AG04449 (cell line): ENCODE measurements at regions not wholly inside any gene's neighbourhood (a gene's known extent, or its start where the extent isn't known, plus 50 kb on each side); places are given as distances from the start of the nearest gene placed in this dataset.

ENCODE experiments used
- CTCF ChIA-PET: fragments of 350-600 bp; formaldehyde crosslinking; extraction: SDS; loops from one replicate; lab custom pipeline; 2021; ENCODE audit warnings: antibody characterized with exemption; lab: Yijun Ruan, JAX
- POLR2A ChIA-PET: fragments of 400-600, 350-600 bp; formaldehyde crosslinking; extraction: SDS; loops from one replicate; lab custom pipeline; 2020; ENCODE audit warnings: antibody characterized with exemption, inconsistent platforms; lab: Yijun Ruan, JAX
- DNase-seq: peaks from one replicate; pipeline ENCODE4 v3.0.0-alpha.2; 2010; ENCODE audit warnings: low read depth, low spot score
- H3K4me3 ChIP-seq: 2 replicates; pipeline ENCODE4 v1.5.1; 2011; ENCODE audit warnings: low read depth, mild to moderate bottlenecking, control low read depth, low read length
- TF ChIP-seq, protein P1 (sequence below): IDR thresholded peaks from one replicate; pipeline ENCODE4 v1.5.1; 2011; ENCODE audit warnings: mild to moderate bottlenecking, moderate library complexity, low read length, control low read depth, inconsistent platforms; ENCODE audit not compliant: insufficient read depth; ENCODE audit errors: missing control alignments

DNA sequence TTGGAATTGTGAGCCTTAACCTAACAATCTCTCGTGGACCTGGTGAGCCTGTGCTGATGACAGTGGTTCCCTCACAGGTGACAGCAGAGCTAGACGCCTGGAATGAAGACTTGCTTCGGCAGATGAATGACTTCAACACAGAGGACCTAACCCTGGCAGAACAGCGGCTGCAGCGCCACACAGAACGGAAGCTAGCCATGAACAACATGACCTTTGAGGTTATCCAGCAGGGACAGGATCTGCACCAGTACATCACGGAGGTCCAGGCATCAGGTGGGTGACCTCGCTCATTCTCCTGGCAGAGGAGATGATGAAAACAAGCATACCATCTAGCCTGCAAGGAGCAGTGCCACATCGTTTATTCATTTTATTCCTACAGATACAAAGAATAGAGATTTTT lies 316.9 kb upstream of the UMPS start:
- CTCF ChIA-PET, result no interaction called here

DNA sequence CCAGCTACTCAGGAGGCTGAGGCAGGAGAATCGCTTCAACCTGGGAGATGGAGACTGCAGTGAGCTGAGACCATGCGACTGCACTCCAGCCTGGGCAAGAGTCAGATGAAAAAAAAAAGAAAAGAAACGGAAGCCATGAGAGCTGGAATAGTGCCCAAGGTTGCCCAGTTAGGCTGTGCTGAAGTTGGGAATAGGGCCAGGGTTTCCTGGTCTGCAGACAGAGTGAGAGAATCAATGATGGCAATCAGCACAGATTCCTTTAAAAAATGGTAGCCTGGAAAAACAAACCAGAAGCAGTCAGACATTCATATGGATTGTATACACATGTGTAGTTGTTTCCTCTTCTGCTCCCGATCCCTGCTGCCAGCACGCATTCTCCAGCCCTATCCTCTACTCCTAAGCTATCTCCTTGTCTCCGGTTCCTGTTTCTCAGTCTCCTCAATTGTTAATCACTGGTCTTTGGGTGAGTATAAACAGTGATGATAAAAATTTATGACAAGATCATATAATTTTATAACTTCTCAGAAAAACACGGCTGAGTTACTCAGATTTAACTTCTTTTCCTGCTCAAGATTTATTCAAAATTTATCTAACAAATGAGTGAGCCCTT lies 316.2 kb upstream of the UMPS start:
- ChIA-PET CTCF (interaction anchor here (1.5 kb wide), 1 partner anchor 14 kb away, joined by 5 read pairs; no protein-coding TSS in a partner anchor), POLR2A (no interaction called here)
- H3K4me3 ChIP-seq, result no peak overlapping the region
- no peak for DNase-seq
- TF ChIP-seq, protein P1, sequence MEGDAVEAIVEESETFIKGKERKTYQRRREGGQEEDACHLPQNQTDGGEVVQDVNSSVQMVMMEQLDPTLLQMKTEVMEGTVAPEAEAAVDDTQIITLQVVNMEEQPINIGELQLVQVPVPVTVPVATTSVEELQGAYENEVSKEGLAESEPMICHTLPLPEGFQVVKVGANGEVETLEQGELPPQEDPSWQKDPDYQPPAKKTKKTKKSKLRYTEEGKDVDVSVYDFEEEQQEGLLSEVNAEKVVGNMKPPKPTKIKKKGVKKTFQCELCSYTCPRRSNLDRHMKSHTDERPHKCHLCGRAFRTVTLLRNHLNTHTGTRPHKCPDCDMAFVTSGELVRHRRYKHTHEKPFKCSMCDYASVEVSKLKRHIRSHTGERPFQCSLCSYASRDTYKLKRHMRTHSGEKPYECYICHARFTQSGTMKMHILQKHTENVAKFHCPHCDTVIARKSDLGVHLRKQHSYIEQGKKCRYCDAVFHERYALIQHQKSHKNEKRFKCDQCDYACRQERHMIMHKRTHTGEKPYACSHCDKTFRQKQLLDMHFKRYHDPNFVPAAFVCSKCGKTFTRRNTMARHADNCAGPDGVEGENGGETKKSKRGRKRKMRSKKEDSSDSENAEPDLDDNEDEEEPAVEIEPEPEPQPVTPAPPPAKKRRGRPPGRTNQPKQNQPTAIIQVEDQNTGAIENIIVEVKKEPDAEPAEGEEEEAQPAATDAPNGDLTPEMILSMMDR, result no peak

More for the DNA sequence above, 316.9 kb upstream of the UMPS start:
- H3K4me3 ChIP-seq, result no peak overlapping the region
- TF ChIP-seq, protein P1, result no peak
- POLR2A ChIA-PET, result no interaction called here
- no peak for DNase-seq

DNA sequence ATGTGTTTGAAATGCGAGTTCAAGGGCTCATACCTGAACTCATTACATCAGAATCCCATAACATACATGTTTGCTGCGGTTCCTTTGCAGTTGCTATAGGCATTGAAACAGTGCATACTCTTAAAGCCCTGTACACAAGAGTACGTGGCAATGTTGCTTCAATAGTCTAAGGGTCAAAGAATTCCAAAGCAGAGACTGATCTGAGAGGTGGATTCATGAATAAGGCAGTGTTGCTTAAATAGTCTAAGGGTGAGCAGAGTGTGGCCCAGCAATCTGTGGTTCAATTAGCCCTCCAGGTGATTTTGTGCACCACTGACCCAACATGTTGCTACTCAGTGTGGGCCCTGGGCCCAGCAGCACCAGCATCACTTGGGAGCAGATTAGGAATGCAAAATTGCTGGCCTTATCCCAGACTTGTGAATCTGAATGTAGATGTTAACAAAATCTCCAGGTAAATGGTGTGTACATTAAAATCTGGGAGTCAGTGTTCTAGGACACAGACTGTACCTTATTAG lies 314.7 kb upstream of the UMPS start:
- no peak overlapping the region for H3K4me3 ChIP-seq
- POLR2A ChIA-PET, result no interaction called here
- CTCF ChIA-PET, result interaction anchor here (1.5 kb wide), 1 partner anchor 13 kb away, joined by 5 read pairs; no protein-coding TSS in a partner anchor
- TF ChIP-seq, protein P1, result no peak
- DNase-seq, result no peak

DNA sequence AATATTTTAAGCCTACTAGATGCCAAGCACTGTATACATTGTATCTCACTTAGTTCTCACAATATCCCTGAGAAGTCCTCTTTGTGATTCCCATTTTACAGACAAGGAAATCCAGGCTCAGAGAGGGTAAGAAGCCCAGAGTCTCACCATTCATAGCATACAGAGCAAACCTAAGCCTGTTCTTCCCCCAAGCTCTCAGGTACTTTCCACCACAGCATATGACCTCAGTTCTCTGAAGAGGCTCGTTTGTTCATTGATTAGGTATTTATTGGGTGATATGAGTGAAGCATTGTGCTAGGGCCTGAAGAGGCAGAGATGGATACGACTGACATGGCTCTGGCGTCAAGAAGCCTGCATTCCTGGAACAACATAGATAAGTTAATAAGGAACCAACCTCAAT lies 310.9 kb upstream of the UMPS start:
- DNase-seq, result no peak
- H3K4me3 ChIP-seq, result no peak overlapping the region
- CTCF ChIA-PET, result interaction anchor here (1.5 kb wide), 1 partner anchor 9 kb away, joined by 5 read pairs; no protein-coding TSS in a partner anchor
- POLR2A ChIA-PET, result no interaction called here
- TF ChIP-seq, protein P1, result no peak

DNA sequence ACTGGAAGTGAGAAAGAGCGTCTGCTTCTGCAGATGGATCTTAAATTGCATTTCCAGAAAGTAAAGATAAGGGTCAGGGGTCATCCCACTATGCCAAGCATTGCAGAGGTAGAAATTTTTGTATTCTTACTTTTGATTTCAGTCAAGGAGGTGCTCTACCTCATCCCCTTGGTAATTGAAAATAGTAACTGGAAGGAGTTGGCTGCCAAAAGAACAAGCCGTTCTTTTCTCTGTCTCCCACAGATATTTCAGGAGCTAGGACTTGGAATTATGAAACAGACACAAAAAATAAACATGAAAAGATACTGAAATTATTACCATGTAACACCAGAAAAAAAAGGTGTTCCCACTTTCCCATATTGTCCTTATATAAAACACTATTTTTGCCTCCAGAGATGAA lies 309.9 kb upstream of the UMPS start:
- TF ChIP-seq, protein P1, result no peak
- CTCF ChIA-PET, result interaction anchor here (1.6 kb wide), 1 partner anchor 47 kb away, joined by 4 read pairs; no protein-coding TSS in a partner anchor
- no peak for DNase-seq
- no peak overlapping the region for H3K4me3 ChIP-seq
- POLR2A ChIA-PET, result no interaction called here

DNA sequence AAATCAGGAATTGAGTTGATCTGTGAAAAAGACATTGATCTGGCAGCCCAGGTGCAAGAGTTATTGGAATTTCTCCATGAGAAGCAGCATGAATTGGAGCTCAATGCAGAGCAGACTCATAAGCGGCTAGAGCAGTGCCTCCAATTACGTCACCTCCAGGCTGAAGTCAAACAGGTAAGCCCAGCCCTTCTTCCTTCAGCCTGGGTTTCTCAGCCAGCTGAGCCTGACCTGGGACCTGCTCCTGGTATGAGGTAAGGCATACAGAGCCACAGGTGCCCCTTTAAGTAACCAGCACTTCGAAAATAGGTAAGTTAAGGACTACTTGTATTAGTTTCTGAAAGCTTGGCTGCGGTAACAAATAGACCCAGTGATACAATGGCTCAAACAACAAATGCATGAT lies 307.4 kb upstream of the UMPS start:
- TF ChIP-seq, protein P1, result no peak
- ChIA-PET CTCF (interaction anchor here (1.7 kb wide), 1 partner anchor 71 kb away, joined by 7 read pairs; no protein-coding TSS in a partner anchor), POLR2A (no interaction called here)
- H3K4me3 ChIP-seq, result no peak overlapping the region
- no peak for DNase-seq
